Mesothelial cell of epicardium (in vitro differentiated cells): ENCODE measurements at regions not wholly inside any gene's neighbourhood (a gene's known extent, or its start where the extent isn't known, plus 50 kb on each side); places are given as distances from the start of the nearest gene placed in this dataset.

Experiments used
- DNase-seq, 2 experiments: peaks; one replicate each; pipeline ENCODE4 v3.0.0; 2021; ENCODE audit warnings: low spot score in 2 of 2; ENCODE audit not compliant: unreplicated experiment in 2 of 2
- H3K27ac Mint-ChIP-seq: 2 replicates; pipeline ENCODE4 v1.8.0; 2021; ENCODE audit warnings: mixed read lengths
- H3K27me3 Mint-ChIP-seq: 2 replicates; pipeline ENCODE4 v1.8.0; 2021; ENCODE audit warnings: low read depth, mixed read lengths
- H3K36me3 Mint-ChIP-seq: 2 replicates; pipeline ENCODE4 v1.8.0; 2021; ENCODE audit warnings: mixed read lengths
- H3K4me1 Mint-ChIP-seq: 2 replicates; pipeline ENCODE4 v1.8.0; 2021; ENCODE audit warnings: mixed read lengths
- H3K4me3 Mint-ChIP-seq: 2 replicates; pipeline ENCODE4 v1.8.0; 2021; ENCODE audit warnings: mild to moderate bottlenecking, moderate library complexity, mixed read lengths
- H3K9me3 Mint-ChIP-seq: 2 replicates; pipeline ENCODE4 v1.8.0; 2021; ENCODE audit warnings: mixed read lengths
- CTCF ChIP-seq: fragments of 200-600 bp; sonication (generic); IDR thresholded peaks from one replicate; pipeline ENCODE4 v1.5.0; 2021; ENCODE audit warnings: antibody characterized with exemption; ENCODE audit not compliant: unreplicated experiment

- H3K27ac Mint-ChIP-seq = no peak overlapping the region
- no peak for TF ChIP-seq CTCF
- DNase-seq = no peak
- peaks cover 4% of the 10 kb centered on the region for H3K9me3 Mint-ChIP-seq
- no peaks in the 10 kb centered on the region for H3K36me3 Mint-ChIP-seq
- peaks cover 12% of the 10 kb centered on the region for H3K4me1 Mint-ChIP-seq
- H3K4me3 Mint-ChIP-seq = no peak overlapping the region
- H3K27me3 Mint-ChIP-seq = no peaks in the 10 kb centered on the region
Measured at GRCh38 chr9:108241384-108242073, 614.3 kb downstream of the ACTL7B start.

- H3K27ac Mint-ChIP-seq = peak overlapping the region; percentile 28
- H3K4me3 Mint-ChIP-seq = no peak overlapping the region
- no peak for TF ChIP-seq CTCF
- H3K4me1 Mint-ChIP-seq = peaks cover 12% of the 10 kb centered on the region
- no peaks in the 10 kb centered on the region for H3K27me3 Mint-ChIP-seq
- H3K9me3 Mint-ChIP-seq = peaks cover 4% of the 10 kb centered on the region
- no peaks in the 10 kb centered on the region for H3K36me3 Mint-ChIP-seq
- DNase-seq = no peak
Measured at GRCh38 chr9:108239696-108240321, 616.0 kb downstream of the ACTL7B start.

- H3K27me3 Mint-ChIP-seq = peaks cover 15% of the 10 kb centered on the region
- H3K4me3 Mint-ChIP-seq = no peak overlapping the region
- peaks cover 9% of the 10 kb centered on the region for H3K9me3 Mint-ChIP-seq
- H3K36me3 Mint-ChIP-seq = no peaks in the 10 kb centered on the region
- no peak for TF ChIP-seq CTCF
- H3K4me1 Mint-ChIP-seq = peaks cover 9% of the 10 kb centered on the region
- no peak for DNase-seq
- H3K27ac Mint-ChIP-seq = no peak overlapping the region
Measured at GRCh38 chr9:108235609-108236008, 620.2 kb downstream of the ACTL7B start.

- TF ChIP-seq CTCF = no peak
- H3K36me3 Mint-ChIP-seq = no peaks in the 10 kb centered on the region
- H3K27me3 Mint-ChIP-seq = peaks cover 15% of the 10 kb centered on the region
- no peak overlapping the region for H3K27ac Mint-ChIP-seq
- DNase-seq = no peak
- H3K9me3 Mint-ChIP-seq = peaks cover 17% of the 10 kb centered on the region
- peaks cover 6% of the 10 kb centered on the region for H3K4me1 Mint-ChIP-seq
- H3K4me3 Mint-ChIP-seq = no peak overlapping the region
Measured at GRCh38 chr9:108234811-108235210, 621.0 kb downstream of the ACTL7B start.

- no peak for TF ChIP-seq CTCF
- H3K27ac Mint-ChIP-seq = no peak overlapping the region
- no peak for DNase-seq
- H3K4me3 Mint-ChIP-seq = no peak overlapping the region
- peaks cover 11% of the 10 kb centered on the region for H3K27me3 Mint-ChIP-seq
- H3K9me3 Mint-ChIP-seq = peaks cover 17% of the 10 kb centered on the region
- no peaks in the 10 kb centered on the region for H3K36me3 Mint-ChIP-seq
- peaks cover 2% of the 10 kb centered on the region for H3K4me1 Mint-ChIP-seq
Measured at GRCh38 chr9:108225149-108225800, 630.5 kb downstream of the ACTL7B start.
